WTC11 (cell line): ENCODE measurements at regions not wholly inside any gene's neighbourhood (a gene's known extent, or its start where the extent isn't known, plus 50 kb on each side); places are given as distances from the start of the nearest gene placed in this dataset.
A peak's percentile ranks its signal among the peaks of the same experiment; 100 is the strongest.

Source experiments
- ATAC-seq: fragments of 200-7000 bp; cut with Tn5 transposase; 2 replicates; pipeline ENCODE4 v1.10.0; 2021; ENCODE audit warnings: mild to moderate bottlenecking, moderate library complexity
- CTCF ChIA-PET: fragments of 300-600 bp; sonication (Branson Sonifier 250); formaldehyde crosslinking; loops from one replicate; lab custom pipeline; 2021; ENCODE audit warnings: antibody characterized with exemption; lab: Charles Lee
- POLR2A ChIA-PET: fragments of 350-600 bp; sonication (Branson Sonifier 250); formaldehyde crosslinking; loops from one replicate; lab custom pipeline; 2021; ENCODE audit warnings: antibody characterized with exemption; lab: Charles Lee
- DNase-seq: peaks from one replicate; pipeline ENCODE4 v3.0.0; 2021; ENCODE audit warnings: low spot score
- H3K27ac Mint-ChIP-seq: 2 replicates; pipeline ENCODE4 v1.8.0; 2021; ENCODE audit warnings: mixed read lengths
- H3K27me3 Mint-ChIP-seq: 2 replicates; pipeline ENCODE4 v1.8.0; 2021; ENCODE audit warnings: low read depth, mild to moderate bottlenecking, moderate library complexity, mixed read lengths
- H3K36me3 Mint-ChIP-seq: 2 replicates; pipeline ENCODE4 v1.8.0; 2021; ENCODE audit warnings: mixed read lengths
- H3K4me1 Mint-ChIP-seq: 2 replicates; pipeline ENCODE4 v1.8.0; 2022; ENCODE audit warnings: mixed read lengths
- H3K4me3 Mint-ChIP-seq: 2 replicates; pipeline ENCODE4 v1.8.0; 2021; ENCODE audit warnings: mild to moderate bottlenecking, moderate library complexity, mixed read lengths
- H3K9me3 Mint-ChIP-seq: 2 replicates; pipeline ENCODE4 v1.8.0; 2021; ENCODE audit warnings: mixed read lengths
- ATF1 ChIP-seq: sonication (generic); formaldehyde crosslinking; IDR thresholded peaks from 2 replicates; pipeline ENCODE4 v1.8.1; 2023; ENCODE audit warnings: mild to moderate bottlenecking, moderate library complexity, missing genetic modification reagents
- CBFB ChIP-seq: sonication (generic); formaldehyde crosslinking; IDR thresholded peaks from 2 replicates; pipeline ENCODE4 v1.8.1; 2022; ENCODE audit warnings: mild to moderate bottlenecking, low read depth, missing genetic modification reagents
- CREB1 ChIP-seq: sonication (generic); formaldehyde crosslinking; IDR thresholded peaks from 2 replicates; pipeline ENCODE4 v1.8.0; 2023; ENCODE audit warnings: mild to moderate bottlenecking, missing genetic modification reagents
- CREM ChIP-seq: sonication (generic); formaldehyde crosslinking; IDR thresholded peaks from 2 replicates; pipeline ENCODE4 v1.8.1; 2022; ENCODE audit warnings: mild to moderate bottlenecking, missing genetic modification reagents, moderate library complexity
- FOXK1 ChIP-seq: sonication (generic); formaldehyde crosslinking; IDR thresholded peaks from 2 replicates; pipeline ENCODE4 v1.8.0; 2022; ENCODE audit warnings: mild to moderate bottlenecking, moderate library complexity, missing genetic modification reagents
- GRHL2 ChIP-seq: fragments of 250-450 bp; sonication (Bioruptor Pico); IDR thresholded peaks from 2 replicates; pipeline ENCODE4 v1.8.0; 2022; ENCODE audit warnings: mild to moderate bottlenecking, moderate library complexity; ENCODE audit not compliant: insufficient replicate concordance, severe bottlenecking
- HMGA2 ChIP-seq: fragments of 250-450 bp; sonication (Bioruptor Pico); IDR thresholded peaks from 2 replicates; pipeline ENCODE4 v1.4.0; 2021; ENCODE audit warnings: mild to moderate bottlenecking, moderate library complexity
- MYBL2 ChIP-seq: sonication (generic); formaldehyde crosslinking; IDR thresholded peaks from 2 replicates; pipeline ENCODE4 v1.8.1; 2023; ENCODE audit warnings: mild to moderate bottlenecking, moderate library complexity, missing genetic modification reagents
- NFATC4 ChIP-seq: fragments of 250-450 bp; sonication (Bioruptor Pico); IDR thresholded peaks from 2 replicates; pipeline ENCODE4 v1.9.0; 2021; ENCODE audit warnings: mild to moderate bottlenecking
- NFE2L1 ChIP-seq: sonication (generic); formaldehyde crosslinking; IDR thresholded peaks from 2 replicates; pipeline ENCODE4 v1.8.1; 2023; ENCODE audit warnings: missing genetic modification reagents
- PRRX2 ChIP-seq: fragments of 250-450 bp; sonication (Bioruptor Pico); IDR thresholded peaks from 2 replicates; pipeline ENCODE4 v1.8.0; 2021; ENCODE audit warnings: mild to moderate bottlenecking
- TCF7 ChIP-seq: sonication (generic); formaldehyde crosslinking; IDR thresholded peaks from 2 replicates; pipeline ENCODE4 v1.8.0; 2022; ENCODE audit warnings: mild to moderate bottlenecking, low read depth, missing genetic modification reagents, moderate library complexity
- TEAD1 ChIP-seq: sonication (generic); formaldehyde crosslinking; IDR thresholded peaks from 2 replicates; pipeline ENCODE4 v1.8.0; 2022; ENCODE audit warnings: mild to moderate bottlenecking, missing genetic modification reagents
- ZNF121 ChIP-seq: sonication (generic); formaldehyde crosslinking; IDR thresholded peaks from 2 replicates; pipeline ENCODE4 v1.8.0; 2023; ENCODE audit warnings: missing genetic modification reagents
- ZNF138 ChIP-seq: sonication (generic); formaldehyde crosslinking; conservative IDR thresholded peaks from 2 replicates; pipeline ENCODE4 v1.8.1; 2022; ENCODE audit warnings: mild to moderate bottlenecking, moderate library complexity, missing genetic modification reagents
- TF ChIP-seq, protein P1 (sequence below): sonication (generic); formaldehyde crosslinking; IDR thresholded peaks from 2 replicates; pipeline ENCODE4 v1.8.1; 2022; ENCODE audit warnings: mild to moderate bottlenecking, moderate library complexity, missing genetic modification reagents
- TF ChIP-seq, protein P2 (sequence below): sonication (generic); formaldehyde crosslinking; IDR thresholded peaks from 2 replicates; pipeline ENCODE4 v1.8.0; 2022; ENCODE audit warnings: mild to moderate bottlenecking, missing genetic modification reagents
- TF ChIP-seq, protein P3 (sequence below): sonication (generic); formaldehyde crosslinking; IDR thresholded peaks from 2 replicates; pipeline ENCODE4 v1.8.1; 2023; ENCODE audit warnings: mild to moderate bottlenecking, missing genetic modification reagents, moderate library complexity
- TF ChIP-seq, protein P4 (sequence below): sonication (generic); formaldehyde crosslinking; IDR thresholded peaks from 2 replicates; pipeline ENCODE4 v1.8.1; 2023; ENCODE audit warnings: mild to moderate bottlenecking, missing genetic modification reagents
- TF ChIP-seq, protein P5 (sequence below): sonication (generic); formaldehyde crosslinking; IDR thresholded peaks from 2 replicates; pipeline ENCODE4 v1.8.1; 2022; ENCODE audit warnings: missing genetic modification reagents, borderline replicate concordance
- TF ChIP-seq, protein P6 (sequence below): sonication (generic); formaldehyde crosslinking; IDR thresholded peaks from 2 replicates; pipeline ENCODE4 v1.8.1; 2022; ENCODE audit warnings: mild to moderate bottlenecking, missing genetic modification reagents, moderate library complexity, borderline replicate concordance
- TF ChIP-seq, protein P7 (sequence below): sonication (generic); formaldehyde crosslinking; conservative IDR thresholded peaks from 2 replicates; pipeline ENCODE4 v1.8.1; 2022; ENCODE audit warnings: mild to moderate bottlenecking, missing genetic modification reagents

DNA sequence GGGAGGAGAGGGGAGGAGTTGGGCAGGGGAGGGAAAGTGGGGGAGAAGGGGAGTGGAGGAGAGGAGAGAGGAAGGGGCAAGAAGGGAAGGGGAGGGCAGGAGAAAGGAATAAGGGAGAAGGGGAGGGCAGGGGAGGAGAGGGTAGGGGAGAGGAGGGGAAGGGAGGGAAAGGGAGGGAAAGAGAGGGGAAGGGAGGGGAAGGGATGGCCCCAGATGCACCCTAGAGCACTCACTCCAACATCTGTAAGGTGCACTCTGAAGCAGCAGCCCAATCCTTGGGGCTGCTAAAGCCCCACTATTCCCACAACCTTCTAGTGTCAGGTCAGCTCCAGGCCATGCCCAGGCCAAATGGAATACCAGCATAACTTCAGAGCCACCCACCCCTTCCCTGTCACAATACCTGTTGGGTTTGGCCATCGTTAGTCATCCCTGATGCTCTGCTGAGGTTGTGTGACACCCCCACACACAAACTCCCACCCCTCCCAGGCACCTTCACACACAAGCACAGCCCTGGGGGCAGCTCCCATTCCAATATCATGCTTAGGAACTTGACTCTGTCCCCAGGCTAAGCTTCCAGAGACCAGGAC, 55.7 kb upstream of the PKDCC start (continued):
- TF ChIP-seq, protein P1, sequence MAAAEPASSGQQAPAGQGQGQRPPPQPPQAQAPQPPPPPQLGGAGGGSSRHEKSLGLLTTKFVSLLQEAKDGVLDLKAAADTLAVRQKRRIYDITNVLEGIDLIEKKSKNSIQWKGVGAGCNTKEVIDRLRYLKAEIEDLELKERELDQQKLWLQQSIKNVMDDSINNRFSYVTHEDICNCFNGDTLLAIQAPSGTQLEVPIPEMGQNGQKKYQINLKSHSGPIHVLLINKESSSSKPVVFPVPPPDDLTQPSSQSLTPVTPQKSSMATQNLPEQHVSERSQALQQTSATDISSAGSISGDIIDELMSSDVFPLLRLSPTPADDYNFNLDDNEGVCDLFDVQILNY (CRISPR knock-in tag): no peak
- no peak for TF ChIP-seq GRHL2 (CRISPR knock-in tag)

DNA sequence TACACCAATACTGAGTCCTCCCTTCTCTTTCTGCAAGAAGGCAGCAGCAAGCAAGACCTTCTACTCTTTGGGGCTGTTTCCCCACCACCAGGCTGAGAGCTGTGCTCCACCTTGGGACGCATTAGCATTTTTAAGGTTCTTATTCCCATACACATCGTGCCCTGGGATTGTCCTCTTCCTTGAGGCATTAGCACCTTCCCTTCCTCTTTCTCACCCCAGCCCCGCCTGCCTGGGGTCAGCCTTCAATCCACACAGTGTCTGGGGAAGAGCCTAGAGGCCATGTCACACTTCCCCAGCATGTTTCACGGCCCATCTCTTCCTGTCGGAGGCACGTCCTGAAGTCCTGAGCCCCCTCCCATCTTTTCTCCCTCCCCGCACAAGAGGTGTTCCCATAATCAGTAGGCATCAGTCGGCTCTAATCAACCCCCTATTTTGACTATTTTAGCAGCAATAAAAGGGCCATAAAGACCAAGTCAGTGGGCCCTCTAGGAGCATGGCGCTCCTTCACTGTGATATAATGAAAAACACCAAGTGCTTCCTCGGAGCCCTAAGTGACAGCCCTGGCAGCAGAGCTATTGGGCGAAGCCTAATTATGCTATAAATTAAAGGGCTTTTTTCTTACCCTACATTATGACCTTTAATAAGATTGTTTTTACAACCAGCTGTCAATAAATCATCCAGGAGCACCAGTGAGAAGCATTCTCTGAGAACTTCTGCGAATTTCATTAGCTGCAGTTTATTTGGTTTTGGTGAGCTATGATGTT, 55.0 kb upstream of the PKDCC start:
- no peak overlapping the region for H3K4me3 Mint-ChIP-seq
- DNase-seq (no peak), ATAC-seq (peak; percentile 69)
- H3K36me3 Mint-ChIP-seq: peaks cover 7% of the 10 kb centered on the region
- peaks cover 40% of the 10 kb centered on the region for H3K4me1 Mint-ChIP-seq
- H3K9me3 Mint-ChIP-seq: peaks cover 7% of the 10 kb centered on the region
- H3K27ac Mint-ChIP-seq: no peak overlapping the region
- ChIA-PET POLR2A (no interaction called here), CTCF (interaction anchor here (1.1 to 1.5 kb wide), 4 partner anchors 30 to 123 kb away, joined by 3 to 4 read pairs (median 4); no protein-coding TSS in a partner anchor)
- no peak for TF ChIP-seq FOXK1
- no peak for TF ChIP-seq TCF7 (CRISPR knock-in tag)
- TF ChIP-seq CBFB (CRISPR knock-in tag): no peak
- peaks cover 4% of the 10 kb centered on the region for H3K27me3 Mint-ChIP-seq

DNA sequence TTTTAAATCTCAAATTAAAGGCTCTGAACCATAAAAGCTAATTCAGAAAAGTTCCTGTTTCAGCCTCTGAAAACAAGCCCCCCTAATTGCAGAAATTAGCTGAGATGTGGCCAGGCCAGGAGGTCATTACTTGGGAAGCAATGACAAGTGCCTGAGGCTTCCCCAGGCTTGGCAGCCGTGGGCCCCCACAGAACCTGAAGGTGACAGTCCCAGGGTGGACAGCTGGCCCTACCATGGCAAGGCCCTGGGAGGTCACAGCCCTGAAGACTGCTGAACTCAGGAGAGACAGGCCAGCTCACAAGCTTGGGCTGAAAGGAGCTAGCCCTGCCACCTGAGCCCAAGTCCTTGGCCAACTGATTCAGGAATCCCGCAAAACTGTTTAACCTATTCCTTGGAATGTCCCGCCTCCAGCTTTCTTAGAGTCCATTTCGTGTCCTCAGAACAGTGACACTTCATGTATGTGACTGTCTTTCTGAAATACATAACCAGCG, 54.3 kb upstream of the PKDCC start:
- CTCF ChIA-PET: interaction anchor here (1.1 to 1.5 kb wide), 4 partner anchors 31 to 124 kb away, joined by 3 to 4 read pairs (median 4); no protein-coding TSS in a partner anchor

DNA sequence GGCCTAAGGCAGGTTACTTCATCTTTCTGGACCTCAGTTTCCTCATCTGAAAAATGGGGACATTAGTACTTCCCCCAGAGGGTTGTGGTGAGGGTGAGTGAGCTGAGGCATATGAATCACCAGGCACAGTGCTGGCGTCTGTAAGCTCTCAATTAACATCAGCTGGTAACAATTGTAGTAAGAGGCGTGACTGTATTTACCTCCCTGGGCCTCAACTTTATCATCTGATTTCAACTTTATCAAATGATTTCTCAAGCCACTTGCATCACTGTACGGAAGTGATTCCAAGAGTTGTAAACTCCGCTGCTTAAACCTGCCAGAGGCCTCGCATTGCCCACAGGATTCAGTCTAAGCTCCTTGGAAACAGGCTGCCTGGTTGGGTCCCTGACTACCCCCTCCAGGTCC, 53.6 kb upstream of the PKDCC start:
- Mint-ChIP-seq H3K9me3 (peaks cover 7% of the 10 kb centered on the region), H3K36me3 (peaks cover 7% of the 10 kb centered on the region), H3K27ac (no peak overlapping the region), H3K4me1 (peaks cover 48% of the 10 kb centered on the region), H3K27me3 (peaks cover 8% of the 10 kb centered on the region), H3K4me3 (no peak overlapping the region)
- ChIA-PET CTCF (interaction anchor here (1.1 to 1.5 kb wide), 3 partner anchors 47 to 124 kb away, joined by 3 to 4 read pairs (median 4); no protein-coding TSS in a partner anchor), POLR2A (no interaction called here)
- ATAC-seq (no peak), DNase-seq (no peak)
- TF ChIP-seq CREB1 (CRISPR knock-in tag): no peak
- TF ChIP-seq, protein P2, sequence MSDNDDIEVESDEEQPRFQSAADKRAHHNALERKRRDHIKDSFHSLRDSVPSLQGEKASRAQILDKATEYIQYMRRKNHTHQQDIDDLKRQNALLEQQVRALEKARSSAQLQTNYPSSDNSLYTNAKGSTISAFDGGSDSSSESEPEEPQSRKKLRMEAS (CRISPR knock-in tag): no peak
- TF ChIP-seq ZNF138 (CRISPR knock-in tag): no peak
- TF ChIP-seq, protein P3, sequence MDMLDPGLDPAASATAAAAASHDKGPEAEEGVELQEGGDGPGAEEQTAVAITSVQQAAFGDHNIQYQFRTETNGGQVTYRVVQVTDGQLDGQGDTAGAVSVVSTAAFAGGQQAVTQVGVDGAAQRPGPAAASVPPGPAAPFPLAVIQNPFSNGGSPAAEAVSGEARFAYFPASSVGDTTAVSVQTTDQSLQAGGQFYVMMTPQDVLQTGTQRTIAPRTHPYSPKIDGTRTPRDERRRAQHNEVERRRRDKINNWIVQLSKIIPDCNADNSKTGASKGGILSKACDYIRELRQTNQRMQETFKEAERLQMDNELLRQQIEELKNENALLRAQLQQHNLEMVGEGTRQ (CRISPR knock-in tag): no peak
- TF ChIP-seq, protein P4, sequence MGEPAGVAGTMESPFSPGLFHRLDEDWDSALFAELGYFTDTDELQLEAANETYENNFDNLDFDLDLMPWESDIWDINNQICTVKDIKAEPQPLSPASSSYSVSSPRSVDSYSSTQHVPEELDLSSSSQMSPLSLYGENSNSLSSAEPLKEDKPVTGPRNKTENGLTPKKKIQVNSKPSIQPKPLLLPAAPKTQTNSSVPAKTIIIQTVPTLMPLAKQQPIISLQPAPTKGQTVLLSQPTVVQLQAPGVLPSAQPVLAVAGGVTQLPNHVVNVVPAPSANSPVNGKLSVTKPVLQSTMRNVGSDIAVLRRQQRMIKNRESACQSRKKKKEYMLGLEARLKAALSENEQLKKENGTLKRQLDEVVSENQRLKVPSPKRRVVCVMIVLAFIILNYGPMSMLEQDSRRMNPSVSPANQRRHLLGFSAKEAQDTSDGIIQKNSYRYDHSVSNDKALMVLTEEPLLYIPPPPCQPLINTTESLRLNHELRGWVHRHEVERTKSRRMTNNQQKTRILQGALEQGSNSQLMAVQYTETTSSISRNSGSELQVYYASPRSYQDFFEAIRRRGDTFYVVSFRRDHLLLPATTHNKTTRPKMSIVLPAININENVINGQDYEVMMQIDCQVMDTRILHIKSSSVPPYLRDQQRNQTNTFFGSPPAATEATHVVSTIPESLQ: no peak
- no peak for TF ChIP-seq PRRX2
- TF ChIP-seq, protein P5, sequence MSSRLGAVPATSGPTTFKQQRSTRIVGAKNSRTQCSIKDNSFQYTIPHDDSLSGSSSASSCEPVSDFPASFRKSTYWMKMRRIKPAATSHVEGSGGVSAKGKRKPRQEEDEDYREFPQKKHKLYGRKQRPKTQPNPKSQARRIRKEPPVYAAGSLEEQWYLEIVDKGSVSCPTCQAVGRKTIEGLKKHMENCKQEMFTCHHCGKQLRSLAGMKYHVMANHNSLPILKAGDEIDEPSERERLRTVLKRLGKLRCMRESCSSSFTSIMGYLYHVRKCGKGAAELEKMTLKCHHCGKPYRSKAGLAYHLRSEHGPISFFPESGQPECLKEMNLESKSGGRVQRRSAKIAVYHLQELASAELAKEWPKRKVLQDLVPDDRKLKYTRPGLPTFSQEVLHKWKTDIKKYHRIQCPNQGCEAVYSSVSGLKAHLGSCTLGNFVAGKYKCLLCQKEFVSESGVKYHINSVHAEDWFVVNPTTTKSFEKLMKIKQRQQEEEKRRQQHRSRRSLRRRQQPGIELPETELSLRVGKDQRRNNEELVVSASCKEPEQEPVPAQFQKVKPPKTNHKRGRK (CRISPR knock-in tag): no peak
- no peak for TF ChIP-seq NFE2L1
- TF ChIP-seq ZNF121 (CRISPR knock-in tag): no peak
- TF ChIP-seq MYBL2 (CRISPR knock-in tag): no peak

More for the DNA sequence above, 54.3 kb upstream of the PKDCC start:
- ATAC-seq: no peak
- Mint-ChIP-seq H3K9me3 (peaks cover 7% of the 10 kb centered on the region), H3K4me3 (no peak overlapping the region), H3K36me3 (peaks cover 7% of the 10 kb centered on the region), H3K27me3 (peaks cover 8% of the 10 kb centered on the region), H3K4me1 (peaks cover 45% of the 10 kb centered on the region), H3K27ac (no peak overlapping the region)
- POLR2A ChIA-PET: no interaction called here
- DNase-seq: no peak
- no peak for TF ChIP-seq CREM
- TF ChIP-seq, protein P6, sequence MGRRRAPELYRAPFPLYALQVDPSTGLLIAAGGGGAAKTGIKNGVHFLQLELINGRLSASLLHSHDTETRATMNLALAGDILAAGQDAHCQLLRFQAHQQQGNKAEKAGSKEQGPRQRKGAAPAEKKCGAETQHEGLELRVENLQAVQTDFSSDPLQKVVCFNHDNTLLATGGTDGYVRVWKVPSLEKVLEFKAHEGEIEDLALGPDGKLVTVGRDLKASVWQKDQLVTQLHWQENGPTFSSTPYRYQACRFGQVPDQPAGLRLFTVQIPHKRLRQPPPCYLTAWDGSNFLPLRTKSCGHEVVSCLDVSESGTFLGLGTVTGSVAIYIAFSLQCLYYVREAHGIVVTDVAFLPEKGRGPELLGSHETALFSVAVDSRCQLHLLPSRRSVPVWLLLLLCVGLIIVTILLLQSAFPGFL: no peak
- no peak for TF ChIP-seq CREB1 (CRISPR knock-in tag)
- no peak for TF ChIP-seq TEAD1 (CRISPR knock-in tag)
- no peak for TF ChIP-seq NFATC4 (CRISPR knock-in tag)
- TF ChIP-seq GRHL2 (CRISPR knock-in tag): no peak
- no peak for TF ChIP-seq HMGA2
- TF ChIP-seq ATF1 (CRISPR knock-in tag): no peak
- TF ChIP-seq, protein P7, sequence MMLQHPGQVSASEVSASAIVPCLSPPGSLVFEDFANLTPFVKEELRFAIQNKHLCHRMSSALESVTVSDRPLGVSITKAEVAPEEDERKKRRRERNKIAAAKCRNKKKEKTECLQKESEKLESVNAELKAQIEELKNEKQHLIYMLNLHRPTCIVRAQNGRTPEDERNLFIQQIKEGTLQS: no peak
- no peak for TF ChIP-seq FOXK1
